ENCODE measurements at regions not wholly inside any gene's neighbourhood (a gene's known extent, or its start where the extent isn't known, plus 50 kb on each side); places are given as distances from the start of the nearest gene placed in this dataset.

DNA sequence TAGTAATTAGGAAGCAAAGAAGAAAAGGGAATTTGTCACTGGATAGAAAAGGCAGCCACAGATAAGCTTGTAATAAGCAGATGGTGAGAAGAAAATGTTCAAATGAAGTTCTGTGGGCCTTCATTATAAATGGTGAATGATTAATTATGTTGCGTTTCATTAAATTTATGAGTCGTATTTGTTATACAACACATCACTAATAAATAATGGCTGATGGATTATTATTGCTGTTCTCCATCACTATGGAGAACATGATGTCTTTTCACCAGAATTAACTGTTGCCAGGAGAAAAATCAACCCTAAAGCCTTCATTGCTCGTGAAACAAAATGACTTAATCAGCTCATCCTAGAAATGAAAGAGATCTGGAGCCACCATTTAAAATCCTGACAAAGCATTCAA is 158.5 kb downstream of the BTBD3 start:
- H3K27me3 ChIP-seq, result no peaks in the 10 kb centered on the region
- H3K9me3 ChIP-seq, result no peaks in the 10 kb centered on the region
- no peaks in the 10 kb centered on the region for H3K36me3 ChIP-seq
- intact Hi-C loops (cut with DNase I), result no loop called here
- TF ChIP-seq, protein P1, sequence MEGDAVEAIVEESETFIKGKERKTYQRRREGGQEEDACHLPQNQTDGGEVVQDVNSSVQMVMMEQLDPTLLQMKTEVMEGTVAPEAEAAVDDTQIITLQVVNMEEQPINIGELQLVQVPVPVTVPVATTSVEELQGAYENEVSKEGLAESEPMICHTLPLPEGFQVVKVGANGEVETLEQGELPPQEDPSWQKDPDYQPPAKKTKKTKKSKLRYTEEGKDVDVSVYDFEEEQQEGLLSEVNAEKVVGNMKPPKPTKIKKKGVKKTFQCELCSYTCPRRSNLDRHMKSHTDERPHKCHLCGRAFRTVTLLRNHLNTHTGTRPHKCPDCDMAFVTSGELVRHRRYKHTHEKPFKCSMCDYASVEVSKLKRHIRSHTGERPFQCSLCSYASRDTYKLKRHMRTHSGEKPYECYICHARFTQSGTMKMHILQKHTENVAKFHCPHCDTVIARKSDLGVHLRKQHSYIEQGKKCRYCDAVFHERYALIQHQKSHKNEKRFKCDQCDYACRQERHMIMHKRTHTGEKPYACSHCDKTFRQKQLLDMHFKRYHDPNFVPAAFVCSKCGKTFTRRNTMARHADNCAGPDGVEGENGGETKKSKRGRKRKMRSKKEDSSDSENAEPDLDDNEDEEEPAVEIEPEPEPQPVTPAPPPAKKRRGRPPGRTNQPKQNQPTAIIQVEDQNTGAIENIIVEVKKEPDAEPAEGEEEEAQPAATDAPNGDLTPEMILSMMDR (IDR thresholded peaks at IDR 0.05), result no peak
- no peak for TF ChIP-seq POLR2A (IDR thresholded peaks at IDR 0.05)
- H3K27ac ChIP-seq, result no peak overlapping the region
- DNase-seq, result no peak
- WGBS, 2 donors, result 58 to 59% methylated on average over 3 of the region's 3 CpGs
- no peaks in the 10 kb centered on the region for H3K4me1 ChIP-seq
- no peak overlapping the region for H3K4me3 ChIP-seq

DNA sequence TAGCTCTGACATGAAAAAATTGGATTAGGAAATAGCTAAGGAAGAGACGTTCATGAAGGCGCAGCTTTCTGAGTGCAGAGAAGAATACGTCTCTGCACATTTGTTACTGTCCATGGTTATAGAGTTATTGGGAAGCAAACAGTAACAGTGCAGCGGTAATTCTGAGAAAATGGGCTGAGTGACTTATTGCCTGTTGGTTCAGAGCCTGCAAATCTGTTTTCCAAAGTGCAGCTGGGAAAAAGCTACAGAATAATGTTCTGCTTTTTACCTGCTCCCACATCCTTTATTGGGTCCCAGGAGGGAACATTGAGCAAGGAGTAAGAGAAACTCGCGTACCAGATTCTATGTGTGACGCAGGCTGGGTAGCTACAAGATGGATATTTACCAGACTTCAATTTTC is 160.2 kb downstream of the BTBD3 start:
- no peaks in the 10 kb centered on the region for H3K27me3 ChIP-seq
- WGBS, 2 donors, result 84 to 86% methylated on average over 7 of the region's 7 CpGs
- no peaks in the 10 kb centered on the region for H3K9me3 ChIP-seq
- no peak overlapping the region for H3K4me3 ChIP-seq
- DNase-seq, result no peak
- H3K36me3 ChIP-seq, result no peaks in the 10 kb centered on the region
- no peaks in the 10 kb centered on the region for H3K4me1 ChIP-seq
- H3K27ac ChIP-seq, result no peak overlapping the region
- intact Hi-C loops (cut with DNase I), result no loop called here
- TF ChIP-seq, protein P1 (IDR thresholded peaks at IDR 0.05), result no peak
- no peak for TF ChIP-seq POLR2A (IDR thresholded peaks at IDR 0.05)

DNA sequence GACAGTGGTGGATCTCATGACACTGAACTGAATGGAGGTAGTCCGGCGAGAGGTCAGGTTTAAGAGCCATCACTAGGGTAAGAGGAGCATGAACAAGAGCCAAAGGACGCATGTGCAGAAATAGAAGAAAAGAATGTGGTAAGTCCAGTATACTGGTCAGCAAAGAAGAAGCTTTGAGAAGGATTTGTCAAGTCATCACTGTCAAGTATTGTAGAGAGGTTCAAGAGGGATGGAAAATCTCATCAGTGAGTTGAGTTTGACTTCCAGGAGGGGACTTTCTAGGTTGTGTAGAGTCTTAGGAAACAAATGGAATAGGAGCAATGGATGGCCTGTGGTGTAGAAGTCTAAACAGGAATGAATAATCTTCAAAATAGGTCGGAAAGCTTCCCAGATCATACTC is 161.8 kb downstream of the BTBD3 start:
- no peaks in the 10 kb centered on the region for H3K36me3 ChIP-seq
- DNase-seq, result no peak
- H3K9me3 ChIP-seq, result no peaks in the 10 kb centered on the region
- H3K4me1 ChIP-seq, result no peaks in the 10 kb centered on the region
- H3K27me3 ChIP-seq, result no peaks in the 10 kb centered on the region
- TF ChIP-seq, protein P1 (IDR thresholded peaks at IDR 0.05), result no peak
- no peak for TF ChIP-seq POLR2A (IDR thresholded peaks at IDR 0.05)
- WGBS, 2 donors, result 83 to 85% methylated on average over 4 of the region's 4 CpGs
- H3K27ac ChIP-seq, result no peak overlapping the region
- H3K4me3 ChIP-seq, result no peak overlapping the region
- intact Hi-C loops (cut with DNase I), result no loop called here

DNA sequence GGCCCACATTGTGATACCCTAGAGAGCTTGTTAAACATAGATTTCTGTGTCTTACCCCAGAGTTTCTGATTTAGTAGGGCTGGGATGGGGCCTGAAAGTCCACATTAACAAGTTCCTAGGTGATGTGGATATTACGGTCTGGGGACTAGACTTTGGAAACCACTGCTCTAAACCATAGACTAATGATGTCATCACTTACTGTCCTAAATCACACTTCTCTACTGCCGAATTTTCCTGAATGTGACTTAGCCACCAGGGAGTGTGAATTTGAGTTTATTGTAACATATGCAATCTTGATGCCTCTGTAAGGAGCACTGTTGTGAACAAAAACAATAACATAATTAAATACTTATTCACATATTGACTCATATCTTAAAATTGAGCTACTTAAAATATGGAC is 165.6 kb downstream of the BTBD3 start:
- WGBS, 2 donors, result 87 to 95% methylated on average over 2 of the region's 2 CpGs
- H3K36me3 ChIP-seq, result no peaks in the 10 kb centered on the region
- no peaks in the 10 kb centered on the region for H3K27me3 ChIP-seq
- H3K4me3 ChIP-seq, result no peak overlapping the region
- no peak for DNase-seq
- intact Hi-C loops (cut with DNase I), result no loop called here
- no peak overlapping the region for H3K27ac ChIP-seq
- no peaks in the 10 kb centered on the region for H3K4me1 ChIP-seq
- H3K9me3 ChIP-seq, result no peaks in the 10 kb centered on the region
- TF ChIP-seq POLR2A (IDR thresholded peaks at IDR 0.05), result no peak
- TF ChIP-seq, protein P1 (IDR thresholded peaks at IDR 0.05), result no peak

DNA sequence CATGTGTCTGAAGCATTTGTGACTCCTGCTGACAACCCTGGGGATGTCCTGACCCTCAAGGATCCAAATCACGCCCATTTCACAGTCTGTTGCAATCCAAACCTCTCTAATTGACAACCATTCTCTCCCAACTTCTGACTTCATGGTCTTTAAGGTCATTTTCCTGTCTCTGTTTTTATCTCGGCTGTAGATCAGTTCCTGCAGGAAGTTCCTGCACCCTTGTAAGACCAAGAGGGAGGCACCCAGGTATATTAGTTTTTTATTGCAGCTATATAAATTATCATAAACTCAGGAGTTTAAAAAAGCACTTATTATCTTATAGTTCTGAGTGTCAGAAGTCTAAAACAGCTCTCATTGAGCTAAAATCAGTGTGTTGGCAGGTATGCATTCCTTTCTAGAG is 166.8 kb downstream of the BTBD3 start:
- intact Hi-C loops (cut with DNase I), result no loop called here
- Histone ChIP-seq H3K27me3 (no peaks in the 10 kb centered on the region), H3K36me3 (no peaks in the 10 kb centered on the region), H3K9me3 (no peaks in the 10 kb centered on the region), H3K4me3 (no peak overlapping the region), H3K27ac (no peak overlapping the region), H3K4me1 (no peaks in the 10 kb centered on the region)
- no peak for DNase-seq
- no peak for TF ChIP-seq POLR2A (IDR thresholded peaks at IDR 0.05)
- TF ChIP-seq, protein P1 (IDR thresholded peaks at IDR 0.05), result no peak
- WGBS, 2 donors, result 83 to 87% methylated on average over 2 of the region's 2 CpGs
